Heart right ventricle (tissue), 16 donors: ENCODE measurements at regions not wholly inside any gene's neighbourhood (a gene's known extent, or its start where the extent isn't known, plus 50 kb on each side); places are given as distances from the start of the nearest gene placed in this dataset.
A peak's percentile ranks its signal among the peaks of the same experiment; 100 is the strongest.

ENCODE experiments used
- ATAC-seq, 8 donors: fragments of 200-7000 bp; cut with Tn5 transposase; one replicate each; pipeline ENCODE4 v1.9.1; 2020; ENCODE audit warnings: mild to moderate bottlenecking in 8 of 8, moderate library complexity in 8 of 8, moderate number of reproducible peaks in 1 of 8
- DNase-seq, 2 donors: peaks; one replicate each; pipeline ENCODE4 v3.0.0-alpha.2; 2020
- H3K27ac ChIP-seq, 10 donors: fragments of 200-600 bp; sonication (generic) in 2 of 10; one replicate each; pipeline versions ENCODE4 v1.5.0 to v1.8.0; 2020 to 2022; ENCODE audit warnings: mild to moderate bottlenecking in 3 of 10
- H3K27me3 ChIP-seq, 7 donors: fragments of 200-600 bp; one replicate each; pipeline ENCODE4 v1.8.0; 2021 to 2022; ENCODE audit warnings: mild to moderate bottlenecking in 2 of 7
- H3K36me3 ChIP-seq, 9 donors: fragments of 200-600 bp; sonication (generic) in 1 of 9; one replicate each; pipeline versions ENCODE4 v1.5.0 to v1.8.0; 2020 to 2022; ENCODE audit warnings: mild to moderate bottlenecking in 2 of 9
- H3K4me1 ChIP-seq, 9 donors: fragments of 200-600 bp; sonication (generic) in 1 of 9; one replicate each; pipeline versions ENCODE4 v1.5.0 to v1.8.0; 2020 to 2022; ENCODE audit warnings: mild to moderate bottlenecking in 4 of 9
- H3K4me3 ChIP-seq, 10 donors: fragments of 200-600 bp; sonication (generic) in 2 of 10; one replicate each; pipeline versions ENCODE4 v1.5.0 to v1.8.0; 2020 to 2022; ENCODE audit warnings: mild to moderate bottlenecking in 7 of 10, moderate library complexity in 2 of 10
- H3K9me3 ChIP-seq, 11 donors: fragments of 200-600 bp in 10 of 11; sonication (generic) in 2 of 11; one replicate each; pipeline versions ENCODE4 v1.5.0 to v1.8.0; 2013 to 2022; ENCODE audit warnings: mild to moderate bottlenecking in 2 of 11, control low read depth in 1 of 11, moderate library complexity in 1 of 11
- CTCF ChIP-seq, 9 donors: fragments of 200-600 bp; sonication (generic) in 2 of 9; IDR thresholded peaks; one replicate each; pipeline versions ENCODE4 v1.5.0 to v1.8.0; 2021 to 2022; ENCODE audit warnings: antibody characterized with exemption in 9 of 9, mild to moderate bottlenecking in 5 of 9, moderate library complexity in 1 of 9
- WGBS, 2 donors: extraction: QIAGEN DNeasy Blood & Tissue Kit; methylation state at CpG; one replicate each; pipeline ENCODE4 v1.1.7; 2013; ENCODE audit warnings: inconsistent platforms in 1 of 2; 5-methylcytosine and 5-hydroxymethylcytosine counted together
- intact Hi-C, 10 donors: fragments of 100-400 bp; cut with DNase I; formaldehyde crosslinking; loops; one replicate each; pipeline versions ENCODE4 v1.11.1 to v1.14.2; 2022
- donor health status: Arrhythmogenic right ventricular cardiomyopathy.
- donor health status: ischemic (EF 13 %, LVEDD 7.1; RV severe dilation, severe dysfunction).
- donor health status: healthy with polysubstance abuse.
- donor health status: DM: no; HTN: yes; CAD: no.
- donor health status: DM: no; HTN: no; CAD: no.
- donor health status: ischemic (EF 25% LVEDD 6.9; RV normal size, moderate dysfunction).
- donor health status: ischemic (EF 25% LVEDD 5.7; RV mildly dilated, moderate dysfunction).
- donor health status: healthy.
- donor health status: DM: yes; HTN: yes; CAD: no.
- donor health status: Ischemic cardiomyopathy.
- donor health status: ischemic (EF 35%, LVEDD 5.7; RV mildly dilated, moderate dysfunction).
- donor health status: nonischemic (EF 11% LVEDD 7.7; RV severe dilation, severe dysfunction).
- donor health status: DM: yes; HTN: yes; CAD: no.
- donor health status: PGD.
- donor health status: ischemic (EF 29% LVEDD 5.4; RV normal size, mild dysfunction).
- donor health status: nonischemic (EF 23%, LVEDD 6.1; RV moderate dilation, normal function).

GRCh38 chr6:170069611-170070010 is 221.3 kb downstream of the DLL1 start:
- Histone ChIP-seq H3K27ac (no peak overlapping the region), H3K9me3 (peaks cover 0 to 19% (median 0%) of the 10 kb centered on the region in 11 donors), H3K36me3 (no peaks in the 10 kb centered on the region), H3K4me3 (no peak overlapping the region), H3K27me3 (peaks cover 0 to 16% (median 0%) of the 10 kb centered on the region in 7 donors), H3K4me1 (no peaks in the 10 kb centered on the region)
- ATAC-seq, result no peak
- intact Hi-C loops, result no loop called here
- DNase-seq, result no peak
- no peak for TF ChIP-seq CTCF (IDR thresholded peaks at IDR 0.05)
- 88 to 92% methylated on average over 3 of the region's 3 CpGs for WGBS, 2 donors

GRCh38 chr6:170068496-170068895 is 222.4 kb downstream of the DLL1 start:
- intact Hi-C loops, result no loop called here
- 90 to 94% methylated on average over 7 of the region's 7 CpGs for WGBS, 2 donors
- no peak overlapping the region for H3K4me3 ChIP-seq
- no peaks in the 10 kb centered on the region for H3K36me3 ChIP-seq
- no peak overlapping the region for H3K27ac ChIP-seq
- DNase-seq (no peak), ATAC-seq (no peak)
- peaks cover 0 to 19% (median 0%) of the 10 kb centered on the region in 11 donors for H3K9me3 ChIP-seq
- H3K27me3 ChIP-seq, result peaks cover 0 to 16% (median 0%) of the 10 kb centered on the region in 7 donors
- no peaks in the 10 kb centered on the region for H3K4me1 ChIP-seq
- TF ChIP-seq CTCF (IDR thresholded peaks at IDR 0.05), result no peak

DNA sequence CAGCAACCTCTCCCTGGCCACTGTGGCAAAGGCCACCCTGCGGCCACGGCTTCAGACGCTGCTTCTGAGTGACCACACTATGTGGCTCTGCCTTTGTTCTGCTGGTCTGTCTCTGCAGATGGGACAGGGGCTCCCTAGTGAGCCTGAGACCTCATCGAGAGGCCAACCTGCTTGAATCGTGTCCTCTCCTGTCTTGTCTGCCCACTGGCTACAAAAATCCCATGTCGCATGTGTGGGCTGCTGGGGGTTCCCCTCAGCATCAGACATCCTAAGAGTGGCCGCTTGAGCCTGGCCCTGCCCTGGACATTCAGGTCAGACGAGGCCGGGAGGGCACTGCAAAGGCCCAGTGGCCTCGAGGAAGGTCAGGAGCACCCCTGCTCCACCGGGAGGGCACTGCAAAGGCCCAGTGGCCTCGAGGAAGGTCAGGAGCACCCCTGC is 222.9 kb downstream of the DLL1 start:
- Histone ChIP-seq H3K9me3 (peaks cover 0 to 19% (median 0%) of the 10 kb centered on the region in 11 donors), H3K27me3 (peaks cover 0 to 16% (median 0%) of the 10 kb centered on the region in 7 donors), H3K36me3 (no peaks in the 10 kb centered on the region), H3K4me1 (no peaks in the 10 kb centered on the region), H3K27ac (no peak overlapping the region), H3K4me3 (no peak overlapping the region)
- intact Hi-C loops, result no loop called here
- peak in 1 of 8 donors; percentile 65 for ATAC-seq
- TF ChIP-seq CTCF (IDR thresholded peaks at IDR 0.05), result no peak
- 87 to 93% methylated on average over 12 of the region's 12 CpGs for WGBS, 2 donors
- DNase-seq, result no peak

DNA sequence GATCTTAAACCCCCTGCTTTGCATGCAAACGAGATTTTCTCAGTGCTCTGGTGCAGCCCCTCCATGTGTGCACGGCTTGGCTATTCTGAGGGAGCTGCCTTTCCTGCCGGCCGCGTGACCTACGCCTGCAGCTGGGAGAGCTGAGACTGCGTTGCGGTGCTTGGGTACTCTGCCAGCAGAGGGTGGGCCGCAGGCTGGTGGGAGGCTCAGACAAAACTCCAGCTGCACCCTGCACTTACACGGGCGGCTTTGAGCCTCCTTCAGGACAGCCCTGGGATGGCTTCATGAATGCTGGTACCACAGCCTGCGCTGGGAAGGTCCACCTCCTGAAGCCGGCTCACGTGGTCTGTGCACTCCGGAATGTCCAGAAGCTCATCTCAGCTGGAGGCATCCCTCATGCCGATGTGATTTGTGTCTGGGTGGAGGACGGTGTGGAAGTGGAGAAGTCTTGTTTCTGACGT is 223.7 kb downstream of the DLL1 start:
- no peaks in the 10 kb centered on the region for H3K36me3 ChIP-seq
- intact Hi-C loops, result no loop called here
- ATAC-seq (no peak), DNase-seq (peak in 1 of 2 donors; percentile 1)
- H3K9me3 ChIP-seq, result peaks cover 0 to 19% (median 0%) of the 10 kb centered on the region in 11 donors
- H3K4me1 ChIP-seq, result no peaks in the 10 kb centered on the region
- 52 to 53% methylated on average over 18 of the region's 18 CpGs for WGBS, 2 donors
- no peak overlapping the region for H3K4me3 ChIP-seq
- H3K27me3 ChIP-seq, result peaks cover 0 to 16% (median 0%) of the 10 kb centered on the region in 7 donors
- no peak for TF ChIP-seq CTCF (IDR thresholded peaks at IDR 0.05)
- H3K27ac ChIP-seq, result no peak overlapping the region
